Ovary (tissue), 3 donors: ENCODE measurements at regions not wholly inside any gene's neighbourhood (a gene's known extent, or its start where the extent isn't known, plus 50 kb on each side); places are given as distances from the start of the nearest gene placed in this dataset.

Experiments used
- EP300 ChIP-seq: sonication (generic); formaldehyde crosslinking; IDR thresholded peaks from one replicate; pipeline ENCODE4 v1.6.1; 2017; ENCODE audit warnings: antibody characterized with exemption
- TF ChIP-seq, protein P1 (sequence below), 3 donors: fragments of 450-650 bp in 2 of 3; fragments of 200-600 bp in 1 of 3; IDR thresholded peaks; one replicate each; pipeline versions ENCODE4 v1.5.1 to v1.8.0; 2016 to 2022; ENCODE audit warnings: antibody characterized with exemption in 3 of 3, mild to moderate bottlenecking in 1 of 3
- donor health status: DM: no; HTN: no; CAD: no.

DNA sequence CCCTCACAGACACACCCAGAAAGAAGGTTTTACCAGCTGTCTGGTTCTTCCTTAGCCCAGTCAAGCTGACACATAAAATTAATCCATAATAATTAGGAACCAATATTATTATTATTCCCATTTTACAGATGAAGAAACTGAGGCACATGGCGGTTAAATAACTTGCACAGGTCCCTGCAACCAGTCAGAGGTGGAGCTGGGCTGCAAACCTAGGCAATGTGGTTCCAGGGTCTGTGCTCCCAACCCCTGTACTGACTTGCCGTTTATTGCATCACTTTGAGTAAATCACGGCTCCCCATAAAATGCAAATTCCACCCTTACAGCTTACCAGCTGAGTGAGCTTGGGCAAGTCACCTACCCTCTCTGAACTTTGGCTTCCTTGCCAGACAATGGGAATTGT is 179.2 kb upstream of the POU3F1 start:
- TF ChIP-seq, protein P1, sequence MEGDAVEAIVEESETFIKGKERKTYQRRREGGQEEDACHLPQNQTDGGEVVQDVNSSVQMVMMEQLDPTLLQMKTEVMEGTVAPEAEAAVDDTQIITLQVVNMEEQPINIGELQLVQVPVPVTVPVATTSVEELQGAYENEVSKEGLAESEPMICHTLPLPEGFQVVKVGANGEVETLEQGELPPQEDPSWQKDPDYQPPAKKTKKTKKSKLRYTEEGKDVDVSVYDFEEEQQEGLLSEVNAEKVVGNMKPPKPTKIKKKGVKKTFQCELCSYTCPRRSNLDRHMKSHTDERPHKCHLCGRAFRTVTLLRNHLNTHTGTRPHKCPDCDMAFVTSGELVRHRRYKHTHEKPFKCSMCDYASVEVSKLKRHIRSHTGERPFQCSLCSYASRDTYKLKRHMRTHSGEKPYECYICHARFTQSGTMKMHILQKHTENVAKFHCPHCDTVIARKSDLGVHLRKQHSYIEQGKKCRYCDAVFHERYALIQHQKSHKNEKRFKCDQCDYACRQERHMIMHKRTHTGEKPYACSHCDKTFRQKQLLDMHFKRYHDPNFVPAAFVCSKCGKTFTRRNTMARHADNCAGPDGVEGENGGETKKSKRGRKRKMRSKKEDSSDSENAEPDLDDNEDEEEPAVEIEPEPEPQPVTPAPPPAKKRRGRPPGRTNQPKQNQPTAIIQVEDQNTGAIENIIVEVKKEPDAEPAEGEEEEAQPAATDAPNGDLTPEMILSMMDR (IDR thresholded peaks at IDR 0.05): no peak
- TF ChIP-seq EP300: no peak
